ENCODE measurements at regions not wholly inside any gene's neighbourhood (a gene's known extent, or its start where the extent isn't known, plus 50 kb on each side); places are given as distances from the start of the nearest gene placed in this dataset.
"Not testable (repeated sequence)": the region's sequence is repeated elsewhere in the genome, so short reads cannot be mapped to it uniquely, and the experiment has no call there.

DNA sequence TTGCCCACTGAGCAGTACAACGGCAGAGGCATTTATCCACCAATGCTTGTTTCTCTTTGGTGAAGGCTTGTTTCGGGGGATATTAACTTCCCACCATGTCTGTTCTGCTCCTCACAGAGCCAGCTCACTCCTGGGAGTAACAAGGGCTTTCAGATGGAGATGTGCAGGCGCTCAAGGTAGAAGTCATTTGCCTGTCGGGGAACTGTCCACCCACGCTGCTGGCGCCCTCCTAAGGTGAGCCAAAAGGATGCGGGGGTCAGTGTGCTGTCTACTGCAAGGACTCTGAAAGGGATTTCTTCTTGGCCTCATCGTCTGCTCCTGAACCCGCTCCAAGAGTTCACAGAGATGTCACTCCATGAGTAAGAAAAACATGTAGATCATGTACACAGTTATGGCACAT is 57.0 kb upstream of the CYRIA start:
- H3K4me1 Mint-ChIP-seq = peaks cover 5% of the 10 kb centered on the region
- Histone ChIP-seq H3K9ac (ENCODE audit: extremely low read depth, low read length, poor library complexity, severe bottlenecking) (no peak overlapping the region), H3K27me3 (ENCODE audit: control insufficient read depth, insufficient read depth, low read length, poor library complexity, severe bottlenecking) (no peaks in the 10 kb centered on the region), H3K36me3 (ENCODE audit: control insufficient read depth, insufficient read depth, low read length) (no peaks in the 10 kb centered on the region), H3K27ac (ENCODE audit: low read depth, low read length) (no peak overlapping the region), H3K4me3 (ENCODE audit: low read length) (no peak overlapping the region), H3K4me1 (ENCODE audit: control insufficient read depth, insufficient read depth, low read length) (peaks cover 6% of the 10 kb centered on the region), H3K9me3 (ENCODE audit: control insufficient read depth, low read length) (no peaks in the 10 kb centered on the region)
- no peaks in the 10 kb centered on the region for H3K36me3 Mint-ChIP-seq (ENCODE audit: low read depth)
- H3K27me3 Mint-ChIP-seq (ENCODE audit: insufficient read depth) = peaks cover 17% of the 10 kb centered on the region
- TF ChIP-seq, protein P1, sequence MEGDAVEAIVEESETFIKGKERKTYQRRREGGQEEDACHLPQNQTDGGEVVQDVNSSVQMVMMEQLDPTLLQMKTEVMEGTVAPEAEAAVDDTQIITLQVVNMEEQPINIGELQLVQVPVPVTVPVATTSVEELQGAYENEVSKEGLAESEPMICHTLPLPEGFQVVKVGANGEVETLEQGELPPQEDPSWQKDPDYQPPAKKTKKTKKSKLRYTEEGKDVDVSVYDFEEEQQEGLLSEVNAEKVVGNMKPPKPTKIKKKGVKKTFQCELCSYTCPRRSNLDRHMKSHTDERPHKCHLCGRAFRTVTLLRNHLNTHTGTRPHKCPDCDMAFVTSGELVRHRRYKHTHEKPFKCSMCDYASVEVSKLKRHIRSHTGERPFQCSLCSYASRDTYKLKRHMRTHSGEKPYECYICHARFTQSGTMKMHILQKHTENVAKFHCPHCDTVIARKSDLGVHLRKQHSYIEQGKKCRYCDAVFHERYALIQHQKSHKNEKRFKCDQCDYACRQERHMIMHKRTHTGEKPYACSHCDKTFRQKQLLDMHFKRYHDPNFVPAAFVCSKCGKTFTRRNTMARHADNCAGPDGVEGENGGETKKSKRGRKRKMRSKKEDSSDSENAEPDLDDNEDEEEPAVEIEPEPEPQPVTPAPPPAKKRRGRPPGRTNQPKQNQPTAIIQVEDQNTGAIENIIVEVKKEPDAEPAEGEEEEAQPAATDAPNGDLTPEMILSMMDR (conservative IDR thresholded peaks at IDR 0.05) = peak; percentile 69
- peak; percentile 85 for DNase-seq
- no peaks in the 10 kb centered on the region for H3K9me3 Mint-ChIP-seq
- H3K27ac Mint-ChIP-seq = no peak overlapping the region
- 67 to 74% methylated on average over 5 to 9 of the region's 9 CpGs for WGBS, 2 experiments (ENCODE audit: insufficient coverage in 1 of 2, insufficient read length in 1 of 2)
- no peak overlapping the region for H3K4me3 Mint-ChIP-seq

- Mint-ChIP-seq H3K27me3 (ENCODE audit: insufficient read depth) (peaks cover 17% of the 10 kb centered on the region), H3K36me3 (ENCODE audit: low read depth) (no peaks in the 10 kb centered on the region), H3K4me3 (no peak overlapping the region), H3K27ac (no peak overlapping the region), H3K4me1 (peaks cover 10% of the 10 kb centered on the region), H3K9me3 (no peaks in the 10 kb centered on the region)
- DNase-seq = no peak
- H3K4me1 ChIP-seq (ENCODE audit: control insufficient read depth, insufficient read depth, low read length) = peaks cover 9% of the 10 kb centered on the region
- 90 to 100% methylated on average over 1 of the region's 1 CpG for WGBS, 2 experiments (ENCODE audit: insufficient coverage in 1 of 2, insufficient read length in 1 of 2)
- H3K9ac ChIP-seq (ENCODE audit: extremely low read depth, low read length, poor library complexity, severe bottlenecking) = no peak overlapping the region
- TF ChIP-seq, protein P1 (conservative IDR thresholded peaks at IDR 0.05) = no peak
- no peaks in the 10 kb centered on the region for H3K9me3 ChIP-seq (ENCODE audit: control insufficient read depth, low read length)
- H3K36me3 ChIP-seq (ENCODE audit: control insufficient read depth, insufficient read depth, low read length) = no peaks in the 10 kb centered on the region
- no peak overlapping the region for H3K4me3 ChIP-seq (ENCODE audit: low read length)
- no peak overlapping the region for H3K27ac ChIP-seq (ENCODE audit: low read depth, low read length)
- H3K27me3 ChIP-seq (ENCODE audit: control insufficient read depth, insufficient read depth, low read length, poor library complexity, severe bottlenecking) = no peaks in the 10 kb centered on the region
Measured at GRCh38 chr2:16722126-16722525, 56.5 kb upstream of the CYRIA start.

- not testable (repeated sequence) for H3K36me3 Mint-ChIP-seq (ENCODE audit: low read depth); H3K27ac Mint-ChIP-seq; H3K27ac ChIP-seq (ENCODE audit: low read depth, low read length); H3K9me3 ChIP-seq (ENCODE audit: control insufficient read depth, low read length); H3K4me3 Mint-ChIP-seq; H3K4me3 ChIP-seq (ENCODE audit: low read length); H3K4me1 ChIP-seq (ENCODE audit: control insufficient read depth, insufficient read depth, low read length); H3K9me3 Mint-ChIP-seq; H3K36me3 ChIP-seq (ENCODE audit: control insufficient read depth, insufficient read depth, low read length); H3K27me3 ChIP-seq (ENCODE audit: control insufficient read depth, insufficient read depth, low read length, poor library complexity, severe bottlenecking); H3K9ac ChIP-seq (ENCODE audit: extremely low read depth, low read length, poor library complexity, severe bottlenecking); DNase-seq
- WGBS, 2 experiments (ENCODE audit: insufficient coverage in 1 of 2, insufficient read length in 1 of 2) = 92 to 93% methylated on average over 4 of the region's 4 CpGs
- peaks cover 11% of the 10 kb centered on the region for H3K4me1 Mint-ChIP-seq
- H3K27me3 Mint-ChIP-seq (ENCODE audit: insufficient read depth) = peaks cover 17% of the 10 kb centered on the region
Measured at GRCh38 chr2:16721529-16721928, 55.9 kb upstream of the CYRIA start.

GRCh38 chr2:16720737-16721136 is 55.1 kb upstream of the CYRIA start:
- H3K36me3 ChIP-seq (ENCODE audit: control insufficient read depth, insufficient read depth, low read length); H3K9me3 Mint-ChIP-seq; H3K27me3 ChIP-seq (ENCODE audit: control insufficient read depth, insufficient read depth, low read length, poor library complexity, severe bottlenecking); H3K4me3 Mint-ChIP-seq; H3K27ac Mint-ChIP-seq; H3K4me1 ChIP-seq (ENCODE audit: control insufficient read depth, insufficient read depth, low read length); H3K36me3 Mint-ChIP-seq (ENCODE audit: low read depth); H3K9ac ChIP-seq (ENCODE audit: extremely low read depth, low read length, poor library complexity, severe bottlenecking); DNase-seq; H3K4me3 ChIP-seq (ENCODE audit: low read length); H3K9me3 ChIP-seq (ENCODE audit: control insufficient read depth, low read length); H3K27ac ChIP-seq (ENCODE audit: low read depth, low read length): not testable (repeated sequence)
- H3K4me1 Mint-ChIP-seq = peaks cover 11% of the 10 kb centered on the region
- H3K27me3 Mint-ChIP-seq (ENCODE audit: insufficient read depth) = peaks cover 17% of the 10 kb centered on the region
- 91 to 100% methylated on average over 2 to 3 of the region's 3 CpGs for WGBS, 2 experiments (ENCODE audit: insufficient coverage in 1 of 2, insufficient read length in 1 of 2)

All from endodermal cell (in vitro differentiated cells).